ENCODE measurements at regions not wholly inside any gene's neighbourhood (a gene's known extent, or its start where the extent isn't known, plus 50 kb on each side); places are given as distances from the start of the nearest gene placed in this dataset.

DNA sequence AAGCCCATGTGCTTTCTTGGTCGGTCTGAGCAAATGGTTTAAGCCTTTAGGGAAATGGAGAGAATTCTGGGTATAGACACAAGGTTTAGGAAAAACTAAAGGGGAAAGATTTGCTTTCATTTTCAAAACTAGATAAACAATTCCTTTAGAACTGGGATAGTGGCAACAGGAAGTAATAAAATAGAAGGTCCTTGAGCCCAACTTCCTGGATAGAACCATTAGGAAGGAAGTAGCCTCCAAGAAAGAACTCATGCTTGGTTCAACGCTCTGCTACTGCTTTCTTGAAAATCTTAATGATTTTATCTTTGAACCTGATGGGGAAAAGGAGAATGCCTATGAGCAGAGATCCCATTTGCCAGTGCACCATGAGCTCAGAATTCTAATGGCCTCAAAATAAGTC, 147.0 kb upstream of the THRB start:
- POLR2A ChIA-PET: no interaction called here
- no peak for DNase-seq (ENCODE audit: low read depth, low spot score)
- H3K9me3 ChIP-seq (ENCODE audit: control insufficient read depth, insufficient read depth, low read length): no peaks in the 10 kb centered on the region; the same call in 1 of the 2 replicates
- TF ChIP-seq, protein P1, sequence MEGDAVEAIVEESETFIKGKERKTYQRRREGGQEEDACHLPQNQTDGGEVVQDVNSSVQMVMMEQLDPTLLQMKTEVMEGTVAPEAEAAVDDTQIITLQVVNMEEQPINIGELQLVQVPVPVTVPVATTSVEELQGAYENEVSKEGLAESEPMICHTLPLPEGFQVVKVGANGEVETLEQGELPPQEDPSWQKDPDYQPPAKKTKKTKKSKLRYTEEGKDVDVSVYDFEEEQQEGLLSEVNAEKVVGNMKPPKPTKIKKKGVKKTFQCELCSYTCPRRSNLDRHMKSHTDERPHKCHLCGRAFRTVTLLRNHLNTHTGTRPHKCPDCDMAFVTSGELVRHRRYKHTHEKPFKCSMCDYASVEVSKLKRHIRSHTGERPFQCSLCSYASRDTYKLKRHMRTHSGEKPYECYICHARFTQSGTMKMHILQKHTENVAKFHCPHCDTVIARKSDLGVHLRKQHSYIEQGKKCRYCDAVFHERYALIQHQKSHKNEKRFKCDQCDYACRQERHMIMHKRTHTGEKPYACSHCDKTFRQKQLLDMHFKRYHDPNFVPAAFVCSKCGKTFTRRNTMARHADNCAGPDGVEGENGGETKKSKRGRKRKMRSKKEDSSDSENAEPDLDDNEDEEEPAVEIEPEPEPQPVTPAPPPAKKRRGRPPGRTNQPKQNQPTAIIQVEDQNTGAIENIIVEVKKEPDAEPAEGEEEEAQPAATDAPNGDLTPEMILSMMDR (IDR thresholded peaks at IDR 0.05; ENCODE audit: low read depth, low read length): no peak
- no peaks in the 10 kb centered on the region for H3K27me3 ChIP-seq (ENCODE audit: control insufficient read depth, insufficient read depth, low read length)
- no peak overlapping the region for H3K4me3 ChIP-seq (ENCODE audit: low read depth, low read length)
- no peak overlapping the region for H3K27ac ChIP-seq (ENCODE audit: low read depth, low read length)
- CTCF ChIA-PET: interaction anchor here (1.0 kb wide), 1 partner anchor 642 kb away, joined by 4 read pairs; no protein-coding TSS in a partner anchor

DNA sequence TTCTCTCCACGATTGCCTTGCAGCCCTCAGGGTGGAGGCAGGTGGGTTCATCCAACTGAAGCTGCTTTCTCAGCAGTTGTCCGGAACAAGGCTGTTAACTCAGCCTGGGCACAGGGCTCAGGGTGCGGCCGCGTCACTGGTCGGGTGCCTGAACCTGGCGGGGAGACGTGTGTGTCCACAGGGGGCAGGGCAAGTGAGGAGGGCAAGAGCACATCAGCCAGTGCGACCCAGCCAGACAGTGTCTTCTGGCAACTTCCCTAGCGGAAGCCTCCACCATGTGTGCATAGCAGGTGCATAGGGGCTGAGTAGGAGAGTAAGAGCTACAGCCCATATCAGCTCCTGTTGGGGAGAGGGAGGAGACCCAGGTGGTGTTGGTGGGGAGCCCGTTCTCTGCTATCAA, 150.4 kb upstream of the THRB start:
- DNase-seq (ENCODE audit: low read depth, low spot score): no peak
- Histone ChIP-seq H3K4me3 (ENCODE audit: low read depth, low read length) (no peak overlapping the region), H3K27ac (ENCODE audit: low read depth, low read length) (no peak overlapping the region), H3K9me3 (ENCODE audit: control insufficient read depth, insufficient read depth, low read length) (no peaks in the 10 kb centered on the region; the same call in 1 of the 2 replicates), H3K27me3 (ENCODE audit: control insufficient read depth, insufficient read depth, low read length) (no peaks in the 10 kb centered on the region)
- ChIA-PET POLR2A (no interaction called here), CTCF (no interaction called here)
- TF ChIP-seq, protein P1 (IDR thresholded peaks at IDR 0.05; ENCODE audit: low read depth, low read length): no peak

DNA sequence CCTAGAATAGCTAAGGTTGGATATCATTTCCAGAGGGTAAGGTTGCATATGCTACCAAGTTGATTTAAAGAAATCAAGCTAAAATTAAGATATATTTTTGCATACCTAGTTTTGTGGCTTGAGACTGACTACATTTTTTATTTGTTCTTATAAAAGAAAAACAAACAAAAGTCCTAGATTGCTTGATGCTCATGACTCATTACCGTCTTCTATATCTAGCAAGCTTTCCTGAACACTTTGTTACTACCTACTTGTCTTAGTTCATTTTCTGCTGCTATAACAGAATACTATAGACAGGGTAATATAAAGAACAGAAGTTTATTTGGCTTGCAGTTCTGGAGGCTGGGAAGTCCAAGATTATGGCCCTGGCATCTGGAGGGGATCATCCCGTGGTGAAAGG, 152.1 kb upstream of the THRB start:
- TF ChIP-seq, protein P1 (IDR thresholded peaks at IDR 0.05; ENCODE audit: low read depth, low read length): no peak
- no peaks in the 10 kb centered on the region; the same call in 1 of the 2 replicates for H3K9me3 ChIP-seq (ENCODE audit: control insufficient read depth, insufficient read depth, low read length)
- no peaks in the 10 kb centered on the region for H3K27me3 ChIP-seq (ENCODE audit: control insufficient read depth, insufficient read depth, low read length)
- POLR2A ChIA-PET: no interaction called here
- no peak for DNase-seq (ENCODE audit: low read depth, low spot score)
- H3K4me3 ChIP-seq (ENCODE audit: low read depth, low read length): no peak overlapping the region
- CTCF ChIA-PET: no interaction called here
- no peak overlapping the region for H3K27ac ChIP-seq (ENCODE audit: low read depth, low read length)

DNA sequence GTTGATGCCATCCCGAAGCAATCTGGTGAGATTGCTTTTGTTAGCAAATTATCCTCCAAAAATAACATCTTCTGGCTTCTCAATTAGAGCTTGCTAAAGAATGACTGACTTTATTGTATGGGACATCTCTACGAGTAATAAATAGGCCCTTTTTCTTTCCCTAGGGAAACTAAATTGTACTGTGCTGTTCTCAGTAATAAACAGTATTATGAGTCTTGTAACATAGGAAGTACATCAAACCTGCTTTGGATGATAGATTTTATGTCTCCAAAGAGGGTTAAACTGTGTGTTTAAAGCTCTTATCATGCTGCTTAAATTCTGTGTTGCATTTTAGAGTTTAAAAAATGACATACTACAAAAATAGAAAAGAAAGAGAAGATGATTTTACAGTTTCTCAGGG, 153.4 kb upstream of the THRB start:
- H3K27me3 ChIP-seq (ENCODE audit: control insufficient read depth, insufficient read depth, low read length): no peaks in the 10 kb centered on the region
- no peaks in the 10 kb centered on the region; the same call in 1 of the 2 replicates for H3K9me3 ChIP-seq (ENCODE audit: control insufficient read depth, insufficient read depth, low read length)
- TF ChIP-seq, protein P1 (IDR thresholded peaks at IDR 0.05; ENCODE audit: low read depth, low read length): no peak
- ChIA-PET CTCF (no interaction called here), POLR2A (no interaction called here)
- no peak for DNase-seq (ENCODE audit: low read depth, low spot score)
- no peak overlapping the region for H3K27ac ChIP-seq (ENCODE audit: low read depth, low read length)
- no peak overlapping the region for H3K4me3 ChIP-seq (ENCODE audit: low read depth, low read length)

DNA sequence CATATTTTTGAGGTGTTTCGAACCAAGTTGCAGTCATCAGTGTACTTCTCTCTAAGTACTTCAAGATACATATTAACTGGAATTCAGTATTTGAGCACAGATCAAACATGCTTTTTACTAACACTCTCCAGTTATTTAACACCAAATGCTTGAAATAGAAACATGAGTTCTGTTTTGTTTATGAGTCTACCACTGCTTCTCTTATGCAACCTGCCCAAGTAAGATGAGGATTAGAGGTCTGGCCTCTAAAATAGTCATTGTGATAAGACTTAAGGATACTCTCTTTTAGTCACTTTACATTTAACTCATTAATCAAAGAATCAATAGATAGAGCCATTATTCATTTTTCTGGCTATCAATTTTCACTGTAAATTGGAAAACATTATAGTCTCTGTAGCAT, 156.2 kb upstream of the THRB start:
- no peak for DNase-seq (ENCODE audit: low read depth, low spot score)
- CTCF ChIA-PET: no interaction called here
- Histone ChIP-seq H3K9me3 (ENCODE audit: control insufficient read depth, insufficient read depth, low read length) (no peaks in the 10 kb centered on the region), H3K27ac (ENCODE audit: low read depth, low read length) (no peak overlapping the region), H3K27me3 (ENCODE audit: control insufficient read depth, insufficient read depth, low read length) (no peaks in the 10 kb centered on the region), H3K4me3 (ENCODE audit: low read depth, low read length) (no peak overlapping the region)
- POLR2A ChIA-PET: no interaction called here
- TF ChIP-seq, protein P1 (IDR thresholded peaks at IDR 0.05; ENCODE audit: low read depth, low read length): no peak
